ENCODE measurements at regions not wholly inside any gene's neighbourhood (a gene's known extent, or its start where the extent isn't known, plus 50 kb on each side); places are given as distances from the start of the nearest gene placed in this dataset.

DNA sequence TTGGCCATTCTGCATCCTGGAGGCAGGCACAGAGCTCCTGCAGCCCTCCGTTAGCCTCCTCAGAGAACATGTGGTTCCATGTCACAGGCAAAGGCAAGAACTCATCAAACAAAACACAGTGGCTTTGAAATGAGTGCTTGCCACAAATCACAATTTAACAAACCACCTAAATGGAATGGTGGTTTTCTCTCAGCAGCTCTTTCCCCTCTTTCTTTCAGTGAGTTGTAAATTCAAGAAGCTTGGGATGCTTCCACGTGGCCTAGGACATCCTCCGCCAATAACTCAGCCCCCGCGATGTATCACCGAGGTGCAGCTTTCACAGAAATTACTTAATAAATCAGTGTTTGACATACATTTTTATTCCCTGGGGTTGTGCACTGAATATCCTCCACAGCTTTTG lies 65.4 kb upstream of the RFC3 start:
- TF ChIP-seq RAD21 (IDR thresholded peaks at IDR 0.05) (no peak), YY1 (IDR thresholded peaks at IDR 0.05) (no peak), GABPA (IDR thresholded peaks at IDR 0.05 in 1 of 2, conservative IDR thresholded peaks at IDR 0.05 in 1 of 2) (no peak), TAF1 (conservative IDR thresholded peaks at IDR 0.05) (no peak), NR2F2 (IDR thresholded peaks at IDR 0.05) (no peak), JUND (IDR thresholded peaks at IDR 0.05) (no peak), FOXA2 (IDR thresholded peaks at IDR 0.05) (no peak), EGR1 (IDR thresholded peaks at IDR 0.05; ENCODE audit: low read depth in 2 of 2) (no peak), SP1 (IDR thresholded peaks at IDR 0.05) (no peak), RXRA (IDR thresholded peaks at IDR 0.05) (no peak), HNF4A (conservative IDR thresholded peaks at IDR 0.05) (no peak), HNF4G (IDR thresholded peaks at IDR 0.05) (no peak)
- TF ChIP-seq, protein P1, sequence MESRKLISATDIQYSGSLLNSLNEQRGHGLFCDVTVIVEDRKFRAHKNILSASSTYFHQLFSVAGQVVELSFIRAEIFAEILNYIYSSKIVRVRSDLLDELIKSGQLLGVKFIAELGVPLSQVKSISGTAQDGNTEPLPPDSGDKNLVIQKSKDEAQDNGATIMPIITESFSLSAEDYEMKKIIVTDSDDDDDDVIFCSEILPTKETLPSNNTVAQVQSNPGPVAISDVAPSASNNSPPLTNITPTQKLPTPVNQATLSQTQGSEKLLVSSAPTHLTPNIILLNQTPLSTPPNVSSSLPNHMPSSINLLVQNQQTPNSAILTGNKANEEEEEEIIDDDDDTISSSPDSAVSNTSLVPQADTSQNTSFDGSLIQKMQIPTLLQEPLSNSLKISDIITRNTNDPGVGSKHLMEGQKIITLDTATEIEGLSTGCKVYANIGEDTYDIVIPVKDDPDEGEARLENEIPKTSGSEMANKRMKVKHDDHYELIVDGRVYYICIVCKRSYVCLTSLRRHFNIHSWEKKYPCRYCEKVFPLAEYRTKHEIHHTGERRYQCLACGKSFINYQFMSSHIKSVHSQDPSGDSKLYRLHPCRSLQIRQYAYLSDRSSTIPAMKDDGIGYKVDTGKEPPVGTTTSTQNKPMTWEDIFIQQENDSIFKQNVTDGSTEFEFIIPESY (IDR thresholded peaks at IDR 0.05), result no peak
- TF ChIP-seq, protein P2, sequence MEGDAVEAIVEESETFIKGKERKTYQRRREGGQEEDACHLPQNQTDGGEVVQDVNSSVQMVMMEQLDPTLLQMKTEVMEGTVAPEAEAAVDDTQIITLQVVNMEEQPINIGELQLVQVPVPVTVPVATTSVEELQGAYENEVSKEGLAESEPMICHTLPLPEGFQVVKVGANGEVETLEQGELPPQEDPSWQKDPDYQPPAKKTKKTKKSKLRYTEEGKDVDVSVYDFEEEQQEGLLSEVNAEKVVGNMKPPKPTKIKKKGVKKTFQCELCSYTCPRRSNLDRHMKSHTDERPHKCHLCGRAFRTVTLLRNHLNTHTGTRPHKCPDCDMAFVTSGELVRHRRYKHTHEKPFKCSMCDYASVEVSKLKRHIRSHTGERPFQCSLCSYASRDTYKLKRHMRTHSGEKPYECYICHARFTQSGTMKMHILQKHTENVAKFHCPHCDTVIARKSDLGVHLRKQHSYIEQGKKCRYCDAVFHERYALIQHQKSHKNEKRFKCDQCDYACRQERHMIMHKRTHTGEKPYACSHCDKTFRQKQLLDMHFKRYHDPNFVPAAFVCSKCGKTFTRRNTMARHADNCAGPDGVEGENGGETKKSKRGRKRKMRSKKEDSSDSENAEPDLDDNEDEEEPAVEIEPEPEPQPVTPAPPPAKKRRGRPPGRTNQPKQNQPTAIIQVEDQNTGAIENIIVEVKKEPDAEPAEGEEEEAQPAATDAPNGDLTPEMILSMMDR (IDR thresholded peaks at IDR 0.05; ENCODE audit: low read depth, low read length, missing input control), result no peak
- TF ChIP-seq, protein P3, sequence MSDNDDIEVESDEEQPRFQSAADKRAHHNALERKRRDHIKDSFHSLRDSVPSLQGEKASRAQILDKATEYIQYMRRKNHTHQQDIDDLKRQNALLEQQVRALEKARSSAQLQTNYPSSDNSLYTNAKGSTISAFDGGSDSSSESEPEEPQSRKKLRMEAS (IDR thresholded peaks at IDR 0.05), result no peak
- Histone ChIP-seq H3K36me3 (ENCODE audit: control insufficient read depth in 4 of 4, insufficient read depth in 3 of 4, low read depth in 1 of 4, low read length in 3 of 4) (no peaks in the 10 kb centered on the region), H3K4me1 (ENCODE audit: control insufficient read depth in 4 of 4, insufficient read depth in 4 of 4, low read length in 3 of 4) (no peaks in the 10 kb centered on the region), H3K27me3 (ENCODE audit: control insufficient read depth in 4 of 4, insufficient read depth in 4 of 4, low read length in 3 of 4) (no peaks in the 10 kb centered on the region), H3K27ac (ENCODE audit: low read depth in 1 of 2, low read length in 2 of 2) (no peak overlapping the region), H3K9me3 (ENCODE audit: control insufficient read depth in 4 of 4, low read length in 3 of 4) (no peaks in the 10 kb centered on the region), H3K4me3 (ENCODE audit: low read depth in 1 of 3, low read length in 3 of 3) (no peak overlapping the region), H3K9ac (ENCODE audit: low read depth in 1 of 2, low read length in 2 of 2) (no peak overlapping the region)
- no peak for DNase-seq (ENCODE audit: low spot score)
- 93% methylated on average over 6 of the region's 6 CpGs for WGBS

DNA sequence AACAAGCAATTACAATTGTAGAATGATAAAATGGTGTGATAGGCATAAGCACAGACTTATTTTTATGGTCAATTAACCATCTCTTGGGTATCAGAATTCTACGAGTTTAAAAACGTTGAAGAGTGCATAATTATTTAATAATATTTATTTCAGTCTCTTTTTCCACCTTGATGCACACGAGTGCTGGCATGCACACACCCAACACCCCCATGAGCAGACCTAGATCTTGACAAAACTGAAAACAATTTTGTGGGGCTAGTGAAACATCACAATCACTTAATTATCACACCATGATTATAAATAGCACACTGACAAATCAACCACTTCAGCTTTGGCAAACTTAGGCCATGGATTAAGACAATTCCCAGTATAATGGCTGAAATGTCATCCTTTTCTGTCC lies 61.0 kb upstream of the RFC3 start:
- Histone ChIP-seq H3K27ac (ENCODE audit: low read depth in 1 of 2, low read length in 2 of 2) (no peak overlapping the region), H3K36me3 (ENCODE audit: control insufficient read depth in 4 of 4, insufficient read depth in 3 of 4, low read depth in 1 of 4, low read length in 3 of 4) (no peaks in the 10 kb centered on the region), H3K4me1 (ENCODE audit: control insufficient read depth in 4 of 4, insufficient read depth in 4 of 4, low read length in 3 of 4) (no peaks in the 10 kb centered on the region), H3K27me3 (ENCODE audit: control insufficient read depth in 4 of 4, insufficient read depth in 4 of 4, low read length in 3 of 4) (no peaks in the 10 kb centered on the region), H3K9me3 (ENCODE audit: control insufficient read depth in 4 of 4, low read length in 3 of 4) (no peaks in the 10 kb centered on the region), H3K9ac (ENCODE audit: low read depth in 1 of 2, low read length in 2 of 2) (no peak overlapping the region), H3K4me3 (ENCODE audit: low read depth in 1 of 3, low read length in 3 of 3) (no peak overlapping the region)
- no peak for DNase-seq (ENCODE audit: low spot score)
- 83% methylated on average over 3 of the region's 3 CpGs for WGBS
- TF ChIP-seq HNF4A (conservative IDR thresholded peaks at IDR 0.05) (no peak), FOXA2 (IDR thresholded peaks at IDR 0.05) (no peak), TAF1 (conservative IDR thresholded peaks at IDR 0.05) (no peak), RXRA (IDR thresholded peaks at IDR 0.05) (no peak), NR2F2 (IDR thresholded peaks at IDR 0.05) (no peak), JUND (IDR thresholded peaks at IDR 0.05) (no peak), EGR1 (IDR thresholded peaks at IDR 0.05; ENCODE audit: low read depth in 2 of 2) (no peak), YY1 (IDR thresholded peaks at IDR 0.05) (no peak), FOXA1 (IDR thresholded peaks at IDR 0.05) (no peak), HNF4G (IDR thresholded peaks at IDR 0.05) (no peak), GABPA (IDR thresholded peaks at IDR 0.05 in 1 of 2, conservative IDR thresholded peaks at IDR 0.05 in 1 of 2) (no peak)
- TF ChIP-seq, protein P1 (IDR thresholded peaks at IDR 0.05), result no peak
- TF ChIP-seq, protein P4, sequence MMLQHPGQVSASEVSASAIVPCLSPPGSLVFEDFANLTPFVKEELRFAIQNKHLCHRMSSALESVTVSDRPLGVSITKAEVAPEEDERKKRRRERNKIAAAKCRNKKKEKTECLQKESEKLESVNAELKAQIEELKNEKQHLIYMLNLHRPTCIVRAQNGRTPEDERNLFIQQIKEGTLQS (IDR thresholded peaks at IDR 0.05), result no peak
- TF ChIP-seq, protein P5, sequence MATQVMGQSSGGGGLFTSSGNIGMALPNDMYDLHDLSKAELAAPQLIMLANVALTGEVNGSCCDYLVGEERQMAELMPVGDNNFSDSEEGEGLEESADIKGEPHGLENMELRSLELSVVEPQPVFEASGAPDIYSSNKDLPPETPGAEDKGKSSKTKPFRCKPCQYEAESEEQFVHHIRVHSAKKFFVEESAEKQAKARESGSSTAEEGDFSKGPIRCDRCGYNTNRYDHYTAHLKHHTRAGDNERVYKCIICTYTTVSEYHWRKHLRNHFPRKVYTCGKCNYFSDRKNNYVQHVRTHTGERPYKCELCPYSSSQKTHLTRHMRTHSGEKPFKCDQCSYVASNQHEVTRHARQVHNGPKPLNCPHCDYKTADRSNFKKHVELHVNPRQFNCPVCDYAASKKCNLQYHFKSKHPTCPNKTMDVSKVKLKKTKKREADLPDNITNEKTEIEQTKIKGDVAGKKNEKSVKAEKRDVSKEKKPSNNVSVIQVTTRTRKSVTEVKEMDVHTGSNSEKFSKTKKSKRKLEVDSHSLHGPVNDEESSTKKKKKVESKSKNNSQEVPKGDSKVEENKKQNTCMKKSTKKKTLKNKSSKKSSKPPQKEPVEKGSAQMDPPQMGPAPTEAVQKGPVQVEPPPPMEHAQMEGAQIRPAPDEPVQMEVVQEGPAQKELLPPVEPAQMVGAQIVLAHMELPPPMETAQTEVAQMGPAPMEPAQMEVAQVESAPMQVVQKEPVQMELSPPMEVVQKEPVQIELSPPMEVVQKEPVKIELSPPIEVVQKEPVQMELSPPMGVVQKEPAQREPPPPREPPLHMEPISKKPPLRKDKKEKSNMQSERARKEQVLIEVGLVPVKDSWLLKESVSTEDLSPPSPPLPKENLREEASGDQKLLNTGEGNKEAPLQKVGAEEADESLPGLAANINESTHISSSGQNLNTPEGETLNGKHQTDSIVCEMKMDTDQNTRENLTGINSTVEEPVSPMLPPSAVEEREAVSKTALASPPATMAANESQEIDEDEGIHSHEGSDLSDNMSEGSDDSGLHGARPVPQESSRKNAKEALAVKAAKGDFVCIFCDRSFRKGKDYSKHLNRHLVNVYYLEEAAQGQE (IDR thresholded peaks at IDR 0.05), result no peak
